HL-60 (cell line): ENCODE measurements at regions not wholly inside any gene's neighbourhood (a gene's known extent, or its start where the extent isn't known, plus 50 kb on each side); places are given as distances from the start of the nearest gene placed in this dataset.
"Not testable (repeated sequence)": the region's sequence is repeated elsewhere in the genome, so short reads cannot be mapped to it uniquely, and the experiment has no call there.

ENCODE experiments used
- GABPA ChIP-seq: IDR thresholded peaks from 2 replicates; pipeline ENCODE4 v1.6.1; 2012; ENCODE audit warnings: low read depth
- POLR2AphosphoS5 ChIP-seq: IDR thresholded peaks from 2 replicates; pipeline ENCODE4 v1.6.1; 2012; ENCODE audit warnings: low read depth
- SPI1 ChIP-seq: IDR thresholded peaks from 2 replicates; pipeline ENCODE4 v1.6.1; 2012; ENCODE audit warnings: low read depth, mild to moderate bottlenecking, borderline replicate concordance
- TF ChIP-seq, protein P1 (sequence below): IDR thresholded peaks from one replicate; pipeline ENCODE4 v1.5.1; 2011; ENCODE audit warnings: low read length, control low read depth, inconsistent platforms; ENCODE audit not compliant: insufficient read depth
- TF ChIP-seq, protein P2 (sequence below): IDR thresholded peaks from 2 replicates; pipeline ENCODE4 v1.6.1; 2012; ENCODE audit warnings: low read depth; ENCODE audit not compliant: insufficient replicate concordance

DNA sequence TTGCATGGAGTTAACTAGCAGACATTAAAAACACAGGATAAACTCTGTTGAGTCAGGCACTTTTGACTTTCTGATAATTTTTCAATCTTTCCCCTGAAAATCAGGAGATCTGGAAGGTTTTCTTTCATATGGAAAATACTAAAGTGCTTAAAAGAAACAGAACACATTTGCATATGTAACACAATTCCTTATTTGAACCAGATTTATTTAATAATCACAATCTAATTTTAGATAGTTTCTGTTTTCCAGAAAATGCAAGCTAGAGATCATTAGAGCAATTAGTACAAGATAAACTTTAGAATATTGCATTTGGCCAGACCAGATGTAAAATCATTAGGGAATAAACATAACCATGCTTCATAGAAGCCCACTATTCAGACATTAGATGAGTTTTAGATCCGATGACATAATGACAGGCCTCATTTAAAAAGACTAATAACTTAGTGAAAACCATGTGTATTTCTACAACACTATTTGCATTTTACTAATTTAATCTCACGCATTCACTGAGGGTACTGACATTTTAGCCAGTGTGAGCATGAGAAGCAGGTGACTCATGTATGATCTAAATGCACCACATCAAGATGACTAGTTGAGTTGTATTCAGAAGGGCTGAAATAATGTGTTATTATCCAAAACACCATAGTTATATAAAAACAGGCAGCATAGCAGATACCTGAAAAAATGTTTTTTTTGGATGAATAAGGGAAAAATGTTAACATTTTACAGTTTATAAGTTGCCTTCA, 611.5 kb downstream of the LTN1 start:
- TF ChIP-seq, protein P1, sequence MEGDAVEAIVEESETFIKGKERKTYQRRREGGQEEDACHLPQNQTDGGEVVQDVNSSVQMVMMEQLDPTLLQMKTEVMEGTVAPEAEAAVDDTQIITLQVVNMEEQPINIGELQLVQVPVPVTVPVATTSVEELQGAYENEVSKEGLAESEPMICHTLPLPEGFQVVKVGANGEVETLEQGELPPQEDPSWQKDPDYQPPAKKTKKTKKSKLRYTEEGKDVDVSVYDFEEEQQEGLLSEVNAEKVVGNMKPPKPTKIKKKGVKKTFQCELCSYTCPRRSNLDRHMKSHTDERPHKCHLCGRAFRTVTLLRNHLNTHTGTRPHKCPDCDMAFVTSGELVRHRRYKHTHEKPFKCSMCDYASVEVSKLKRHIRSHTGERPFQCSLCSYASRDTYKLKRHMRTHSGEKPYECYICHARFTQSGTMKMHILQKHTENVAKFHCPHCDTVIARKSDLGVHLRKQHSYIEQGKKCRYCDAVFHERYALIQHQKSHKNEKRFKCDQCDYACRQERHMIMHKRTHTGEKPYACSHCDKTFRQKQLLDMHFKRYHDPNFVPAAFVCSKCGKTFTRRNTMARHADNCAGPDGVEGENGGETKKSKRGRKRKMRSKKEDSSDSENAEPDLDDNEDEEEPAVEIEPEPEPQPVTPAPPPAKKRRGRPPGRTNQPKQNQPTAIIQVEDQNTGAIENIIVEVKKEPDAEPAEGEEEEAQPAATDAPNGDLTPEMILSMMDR, result not testable (repeated sequence)
- TF ChIP-seq POLR2AphosphoS5, GABPA, SPI1: not testable (repeated sequence)
- TF ChIP-seq, protein P2, sequence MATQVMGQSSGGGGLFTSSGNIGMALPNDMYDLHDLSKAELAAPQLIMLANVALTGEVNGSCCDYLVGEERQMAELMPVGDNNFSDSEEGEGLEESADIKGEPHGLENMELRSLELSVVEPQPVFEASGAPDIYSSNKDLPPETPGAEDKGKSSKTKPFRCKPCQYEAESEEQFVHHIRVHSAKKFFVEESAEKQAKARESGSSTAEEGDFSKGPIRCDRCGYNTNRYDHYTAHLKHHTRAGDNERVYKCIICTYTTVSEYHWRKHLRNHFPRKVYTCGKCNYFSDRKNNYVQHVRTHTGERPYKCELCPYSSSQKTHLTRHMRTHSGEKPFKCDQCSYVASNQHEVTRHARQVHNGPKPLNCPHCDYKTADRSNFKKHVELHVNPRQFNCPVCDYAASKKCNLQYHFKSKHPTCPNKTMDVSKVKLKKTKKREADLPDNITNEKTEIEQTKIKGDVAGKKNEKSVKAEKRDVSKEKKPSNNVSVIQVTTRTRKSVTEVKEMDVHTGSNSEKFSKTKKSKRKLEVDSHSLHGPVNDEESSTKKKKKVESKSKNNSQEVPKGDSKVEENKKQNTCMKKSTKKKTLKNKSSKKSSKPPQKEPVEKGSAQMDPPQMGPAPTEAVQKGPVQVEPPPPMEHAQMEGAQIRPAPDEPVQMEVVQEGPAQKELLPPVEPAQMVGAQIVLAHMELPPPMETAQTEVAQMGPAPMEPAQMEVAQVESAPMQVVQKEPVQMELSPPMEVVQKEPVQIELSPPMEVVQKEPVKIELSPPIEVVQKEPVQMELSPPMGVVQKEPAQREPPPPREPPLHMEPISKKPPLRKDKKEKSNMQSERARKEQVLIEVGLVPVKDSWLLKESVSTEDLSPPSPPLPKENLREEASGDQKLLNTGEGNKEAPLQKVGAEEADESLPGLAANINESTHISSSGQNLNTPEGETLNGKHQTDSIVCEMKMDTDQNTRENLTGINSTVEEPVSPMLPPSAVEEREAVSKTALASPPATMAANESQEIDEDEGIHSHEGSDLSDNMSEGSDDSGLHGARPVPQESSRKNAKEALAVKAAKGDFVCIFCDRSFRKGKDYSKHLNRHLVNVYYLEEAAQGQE, result not testable (repeated sequence)
